Dermis microvascular lymphatic vessel endothelial cell (primary cell): ENCODE measurements at regions not wholly inside any gene's neighbourhood (a gene's known extent, or its start where the extent isn't known, plus 50 kb on each side); places are given as distances from the start of the nearest gene placed in this dataset.

ENCODE experiments used
- DNase-seq, 2 donors: peaks; one replicate each; pipeline versions ENCODE4 v3.0.0 to v3.0.0-alpha.2; 2010; ENCODE audit warnings: low read depth in 2 of 2

DNA sequence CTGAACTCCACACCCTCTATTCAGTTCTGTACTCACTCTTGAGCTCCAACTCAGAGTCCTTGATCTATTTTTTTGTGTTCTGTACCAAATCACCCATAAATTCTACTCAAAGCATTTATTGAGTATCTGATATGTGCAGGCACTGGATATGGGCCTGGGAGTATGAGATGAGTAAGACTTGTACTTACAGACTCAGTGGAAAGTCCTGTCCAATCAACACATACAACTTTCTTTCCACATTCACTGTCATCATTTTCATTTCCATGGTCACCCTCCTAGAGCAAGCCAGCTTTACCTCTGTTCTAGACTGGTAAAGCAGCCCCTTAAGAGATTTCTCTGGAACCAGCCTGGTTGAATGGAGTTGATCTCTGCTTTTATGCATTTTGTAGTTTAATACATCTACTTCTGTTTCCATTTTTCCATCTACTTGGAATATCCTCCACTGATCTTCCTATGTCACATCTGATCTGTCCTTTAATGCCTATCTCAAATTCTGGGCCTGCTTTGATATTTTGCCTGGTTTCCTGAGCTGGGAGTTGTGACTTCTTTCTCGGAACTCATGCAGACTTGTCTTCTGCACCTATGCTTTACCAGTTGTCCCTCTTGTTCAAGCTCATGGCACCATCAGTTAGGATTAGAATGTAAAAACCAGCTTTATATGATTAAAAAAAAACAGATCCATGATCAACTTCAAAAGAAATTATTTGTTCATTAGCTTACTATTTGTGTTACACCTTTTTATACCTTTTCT is 96.9 kb upstream of the GLS start:
- DNase-seq = no peak

DNA sequence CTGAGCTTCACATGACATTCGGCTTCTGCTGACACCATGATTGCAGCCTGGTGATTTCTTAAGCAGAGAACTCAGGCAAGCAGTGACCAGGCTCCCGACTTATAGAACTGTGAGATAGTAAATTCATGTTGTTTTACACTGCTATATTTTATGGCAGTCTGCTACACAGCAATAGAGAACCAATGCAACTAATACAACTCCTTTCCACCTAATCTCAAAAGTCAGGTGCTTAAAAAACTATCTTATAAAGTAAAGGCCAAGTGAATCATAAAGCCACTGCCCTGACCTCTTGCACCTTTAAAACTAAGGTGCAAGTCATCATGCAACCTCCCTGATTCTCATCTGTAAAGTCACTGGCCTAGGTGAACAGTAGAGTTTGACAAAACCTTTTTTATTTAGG is 95.3 kb upstream of the GLS start:
- no peak for DNase-seq

DNA sequence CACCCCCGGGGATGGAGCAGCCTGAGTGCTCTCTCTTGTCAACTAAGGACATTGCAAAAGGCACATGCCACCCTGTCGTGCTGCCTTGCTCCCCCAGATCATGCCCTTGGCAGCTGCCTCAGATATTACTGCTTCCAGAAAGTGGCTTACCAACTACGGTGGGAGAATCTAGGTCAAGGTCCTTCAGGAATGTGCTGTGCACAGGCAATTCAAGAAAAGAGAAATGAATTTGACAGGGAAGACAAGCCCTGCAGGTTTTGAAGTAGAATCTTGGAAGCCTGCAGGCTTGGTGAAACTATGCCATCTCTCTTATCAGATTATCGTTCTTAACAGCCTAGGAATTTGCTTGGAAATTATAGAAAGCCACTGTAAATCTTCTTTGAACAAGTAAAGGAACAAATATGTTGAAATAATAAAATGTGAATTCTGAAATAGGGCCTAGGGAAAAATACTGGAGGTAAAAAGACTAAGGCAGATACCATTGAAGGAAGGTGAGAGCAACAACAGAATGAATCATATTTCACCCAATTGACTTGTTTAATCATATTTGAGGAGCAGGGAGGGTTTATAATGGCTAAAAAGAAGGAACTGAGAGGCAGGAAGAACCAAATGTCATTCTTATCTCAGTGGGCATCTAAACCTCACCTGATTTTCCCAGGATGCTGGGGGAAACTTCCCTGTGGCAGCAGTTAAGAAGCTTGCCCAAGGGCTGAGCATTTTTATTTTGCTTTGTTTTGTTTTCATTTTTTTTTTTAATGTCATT is 94.0 kb upstream of the GLS start:
- DNase-seq = no peak

DNA sequence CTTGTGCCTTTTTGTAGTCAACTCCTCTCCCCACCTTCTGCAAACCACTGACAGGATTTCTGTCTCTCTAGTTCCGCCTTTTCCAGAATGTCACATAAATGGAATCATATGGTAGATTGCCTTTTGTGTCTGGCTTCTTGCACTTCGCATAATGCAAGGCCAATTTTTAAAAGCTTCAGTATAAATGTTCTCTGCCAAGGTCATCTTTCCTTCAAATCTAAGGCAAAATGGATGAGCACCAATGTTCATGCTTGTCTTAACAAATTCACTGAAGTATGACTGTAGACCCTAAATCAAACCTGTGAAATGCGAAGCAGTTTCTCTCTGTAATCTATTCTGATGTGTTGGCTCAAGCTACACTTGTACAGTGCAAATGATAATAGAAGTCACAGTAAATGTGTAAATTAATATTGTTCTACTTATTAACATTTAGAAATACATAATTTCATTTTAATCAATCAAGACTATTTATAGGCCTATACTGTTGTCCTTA is 92.8 kb upstream of the GLS start:
- no peak for DNase-seq

- DNase-seq = peak in 1 of 2 donors; percentile 84
Measured at GRCh38 chr2:190789074-190790004, 91.3 kb upstream of the GLS start.

DNA sequence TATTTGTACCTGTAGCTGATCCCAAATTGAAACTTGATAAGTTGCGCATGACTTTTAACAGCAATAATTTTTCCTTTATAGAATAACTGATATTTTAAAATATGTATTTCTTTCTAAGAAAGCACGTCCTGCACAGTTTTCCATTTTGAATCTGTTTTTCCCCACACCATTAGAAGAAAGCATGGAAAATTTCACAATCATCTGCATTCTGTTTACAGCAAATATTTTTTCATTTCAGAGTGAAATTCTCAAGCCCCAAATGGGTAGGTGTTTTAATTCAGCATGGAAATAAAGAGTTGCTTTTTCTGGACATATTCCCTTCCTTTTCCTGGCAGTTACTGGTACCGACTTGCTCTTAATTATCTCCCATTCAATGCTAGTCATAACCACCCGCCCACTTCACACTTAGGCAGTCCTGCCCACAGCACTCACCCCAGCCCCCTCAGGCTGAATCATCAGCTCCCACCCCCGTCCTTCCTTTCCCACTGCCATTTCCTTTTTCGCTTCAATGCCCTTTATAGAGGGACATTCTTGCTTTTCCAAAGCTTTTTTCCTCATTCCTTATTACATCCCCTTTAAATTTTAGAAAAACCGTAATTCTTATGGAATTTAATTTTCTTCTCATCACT is 89.2 kb upstream of the GLS start:
- peak; percentile 92 to 97 for DNase-seq

DNA sequence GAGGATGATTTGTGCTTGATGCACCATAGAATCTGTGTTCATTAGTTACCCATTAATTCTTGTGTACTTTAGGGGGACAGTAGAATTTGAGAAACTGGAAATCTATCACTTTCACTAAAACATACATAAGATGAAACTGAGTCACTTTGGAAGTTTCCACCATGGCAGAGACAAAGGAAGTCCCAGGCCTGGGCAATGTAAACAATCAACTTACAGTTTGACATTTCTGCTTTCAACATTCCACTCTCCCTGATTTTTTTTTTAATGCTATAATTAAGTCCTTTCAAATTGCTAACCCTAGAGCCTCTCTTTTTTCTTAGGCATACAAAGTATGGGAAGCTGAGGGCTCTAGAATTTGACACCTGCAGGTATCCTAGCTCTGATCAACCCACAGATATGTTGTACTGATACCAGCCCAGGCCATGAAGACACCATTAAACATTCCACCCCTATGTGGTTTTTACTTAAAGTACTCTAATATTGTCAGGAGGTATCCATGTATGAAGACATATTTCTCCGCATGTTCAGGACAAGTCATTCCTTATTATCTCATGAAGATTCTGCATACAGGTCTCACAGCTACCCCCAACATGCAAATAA is 88.5 kb upstream of the GLS start:
- peak in 1 of 2 donors; percentile 69 for DNase-seq

DNA sequence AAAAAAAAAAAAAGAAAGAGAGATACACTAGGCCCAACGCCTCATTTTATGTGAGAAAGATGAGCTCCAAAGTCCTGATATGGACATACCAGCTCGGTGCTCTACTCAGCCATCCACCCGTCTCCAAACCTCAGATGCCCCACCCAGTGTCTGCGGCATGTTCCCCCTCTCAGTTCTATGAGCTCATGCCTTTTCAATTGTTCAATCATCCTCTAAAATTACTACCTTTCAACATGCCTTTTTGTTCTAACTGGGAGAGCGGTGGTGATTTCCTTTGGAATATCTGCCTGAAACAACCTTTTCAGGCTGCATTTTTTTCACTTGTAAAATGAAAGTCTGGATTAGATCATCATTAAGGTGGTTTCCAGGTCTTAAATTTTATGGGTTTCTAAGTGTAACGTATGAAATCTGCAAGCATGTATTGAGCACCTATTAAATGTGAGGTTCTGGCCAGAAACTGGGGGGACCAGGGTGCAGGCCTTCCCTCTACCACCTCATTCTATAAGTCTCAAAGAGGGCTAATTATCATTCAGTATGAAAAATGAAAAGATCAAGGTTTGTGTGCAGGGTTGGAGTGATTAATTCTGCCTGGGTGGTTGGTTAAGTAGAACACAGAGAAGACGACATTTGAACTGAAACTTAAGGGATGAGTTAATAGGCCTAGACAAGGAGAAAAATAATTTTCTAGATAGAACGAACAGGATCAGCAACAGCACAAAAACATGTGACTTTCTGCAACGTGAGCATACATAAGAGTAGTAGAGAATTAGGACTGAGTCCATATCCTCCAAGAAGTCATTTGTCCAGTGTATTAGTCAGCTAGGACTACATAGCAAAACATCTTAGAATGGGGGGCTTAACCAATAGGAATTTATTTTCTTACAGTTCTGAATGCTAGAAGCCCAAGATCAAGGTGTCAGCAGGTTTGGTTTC is 87.4 kb upstream of the GLS start:
- peak; percentile 27 to 70 for DNase-seq

- no peak for DNase-seq
Measured at GRCh38 chr2:190794377-190794776, 86.2 kb upstream of the GLS start.

- no peak for DNase-seq
Measured at GRCh38 chr2:190794790-190795189, 85.8 kb upstream of the GLS start.

- DNase-seq = no peak
Measured at GRCh38 chr2:190795686-190796085, 84.9 kb upstream of the GLS start.

- DNase-seq = no peak
Measured at GRCh38 chr2:190799999-190800398, 80.6 kb upstream of the GLS start.

DNA sequence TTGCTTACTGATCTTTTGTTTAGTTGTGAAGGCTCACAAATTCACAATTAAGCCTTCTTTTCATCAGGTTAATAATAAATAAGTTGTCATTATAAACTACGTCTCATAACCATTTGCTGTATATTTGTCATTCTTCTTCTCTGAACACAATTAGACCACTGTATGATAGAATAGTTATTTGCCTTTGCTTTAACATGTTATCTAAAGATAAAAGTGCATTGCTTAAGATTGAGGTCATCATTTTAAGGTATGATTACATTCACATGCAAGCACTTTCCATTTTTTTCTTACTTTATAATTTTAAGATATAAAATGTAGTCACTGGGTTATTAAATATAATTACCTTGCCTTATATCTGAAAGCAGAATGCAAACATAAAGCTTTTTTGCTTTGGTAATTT is 80.1 kb upstream of the GLS start:
- no peak for DNase-seq

DNA sequence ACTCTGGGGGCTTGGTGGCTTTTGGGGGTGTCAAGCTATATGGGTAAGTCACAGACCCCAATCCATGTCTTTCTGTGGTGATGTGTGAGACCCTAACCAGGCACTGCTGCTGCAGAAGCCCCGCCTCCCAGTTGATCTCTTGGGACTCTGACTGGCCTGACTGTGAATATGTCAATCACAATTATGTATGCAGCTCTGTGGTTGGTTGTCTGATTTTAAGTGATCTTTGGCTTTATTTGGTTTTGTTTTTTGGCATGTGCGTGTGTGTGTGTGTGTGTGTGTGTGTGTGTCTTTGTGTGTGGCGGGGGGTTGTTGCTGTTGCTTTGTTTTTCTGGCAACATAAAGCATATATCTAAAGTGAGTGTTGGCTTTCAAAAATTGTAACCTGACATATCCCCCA is 78.5 kb upstream of the GLS start:
- no peak for DNase-seq

GRCh38 chr2:190802626-190803209 is 77.9 kb upstream of the GLS start:
- DNase-seq = no peak

DNA sequence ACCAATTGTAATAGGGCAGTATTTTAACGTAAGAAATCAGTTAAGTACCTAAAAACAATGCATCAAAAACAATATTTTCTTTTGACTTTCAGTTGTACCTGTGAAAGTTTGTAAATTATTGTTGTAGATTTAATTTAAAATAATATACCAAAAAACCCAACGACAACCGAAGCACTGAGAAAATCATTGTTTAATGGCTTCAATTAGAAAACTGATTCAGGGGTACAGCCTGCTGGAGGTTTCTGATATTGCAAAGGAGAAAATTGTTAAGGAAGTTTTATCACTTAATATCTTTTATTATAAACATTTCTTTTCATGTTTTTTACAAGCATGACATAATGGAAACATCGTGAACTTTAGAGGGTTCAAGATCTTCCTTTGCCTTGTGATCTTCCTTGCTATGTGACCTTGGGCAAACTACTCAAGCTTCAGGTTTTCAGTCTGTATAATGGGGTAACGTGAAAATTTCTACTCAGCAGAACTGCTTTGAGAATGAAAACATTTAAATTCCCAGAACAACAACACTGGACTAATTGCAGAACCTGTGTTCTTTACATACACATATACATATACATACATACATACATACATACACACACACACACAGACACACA is 76.3 kb upstream of the GLS start:
- DNase-seq = peak; percentile 35 to 53

DNA sequence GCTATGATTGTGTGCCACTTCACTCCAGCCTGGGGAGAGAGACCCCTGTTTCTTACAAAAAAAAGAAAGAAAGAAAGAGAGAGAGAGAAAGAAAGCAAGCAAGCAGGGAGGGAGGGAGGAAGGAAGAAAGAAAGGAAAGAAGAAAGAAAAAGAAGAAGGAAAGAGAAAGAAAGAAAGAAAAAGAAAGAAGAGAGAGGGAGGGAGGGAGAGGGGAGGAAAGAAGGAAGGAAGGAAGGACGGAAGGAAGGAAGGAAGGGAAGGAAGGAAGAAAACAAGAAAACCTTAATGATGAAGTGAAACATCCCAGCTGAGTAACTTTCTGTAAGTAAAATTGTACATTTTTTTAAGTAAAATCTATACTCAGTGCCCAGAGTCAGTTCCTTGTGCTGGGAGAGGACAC is 75.5 kb upstream of the GLS start:
- no peak for DNase-seq

DNA sequence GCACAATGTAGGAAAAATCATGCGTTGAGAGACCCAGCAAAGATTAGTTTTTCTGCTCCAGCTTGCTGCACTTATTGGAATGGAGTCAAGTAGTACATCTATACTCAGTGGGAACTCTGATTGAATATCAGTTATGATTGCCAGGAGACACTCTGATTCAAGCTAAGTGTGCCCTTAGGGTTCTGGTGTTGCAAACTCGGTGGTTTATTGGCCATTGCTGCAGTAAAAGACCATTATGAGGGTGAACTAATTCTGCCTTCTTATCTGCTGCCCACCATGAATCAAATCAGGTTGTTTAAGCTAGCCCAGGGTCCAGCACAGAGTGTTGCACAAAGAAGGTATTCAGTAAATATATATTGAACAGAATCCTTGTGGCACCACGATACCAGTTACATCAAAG is 74.8 kb upstream of the GLS start:
- DNase-seq = no peak

DNA sequence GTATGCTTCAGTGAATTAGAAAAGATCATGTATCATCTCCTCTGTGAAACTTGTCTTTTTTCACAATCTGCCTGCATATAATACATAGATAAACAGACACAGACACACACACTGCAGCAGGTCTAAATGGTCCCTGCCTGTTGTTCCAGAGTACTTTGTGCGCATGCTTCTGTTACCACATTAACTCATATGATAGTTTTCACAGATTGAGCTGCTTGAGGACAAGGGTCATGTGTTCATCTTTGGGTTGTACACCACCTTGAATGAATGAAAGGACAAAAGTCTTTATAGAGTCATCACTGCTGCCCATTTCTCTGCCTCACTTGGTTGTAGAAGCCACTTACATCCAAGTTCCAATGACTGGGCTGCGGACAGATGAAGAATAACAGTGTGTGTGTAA is 72.7 kb upstream of the GLS start:
- DNase-seq = no peak
